Keratinocyte (primary cell): ENCODE measurements at regions not wholly inside any gene's neighbourhood (a gene's known extent, or its start where the extent isn't known, plus 50 kb on each side); places are given as distances from the start of the nearest gene placed in this dataset.

Experiments
- DNase-seq: peaks from one replicate; pipeline ENCODE4 v3.0.0-alpha.2; 2011; ENCODE audit warnings: low read depth, missing footprints, low spot score
- FAIRE-seq: peaks from 2 replicates; lab custom pipeline; 2011; peaks lifted over from hg19 to GRCh38; lab: Jason Lieb, UNC
- H2AFZ ChIP-seq: 2 replicates; pipeline ENCODE4 v1.6.0; 2012; ENCODE audit warnings: low read length, control low read depth, inconsistent platforms; ENCODE audit not compliant: control insufficient read depth
- H3K27ac ChIP-seq: 2 replicates; pipeline ENCODE4 v1.5.1; 2011; ENCODE audit warnings: low read length; ENCODE audit not compliant: control insufficient read depth, insufficient read depth
- H3K27me3 ChIP-seq: 3 replicates; pipeline ENCODE4 v1.6.0; 2011; ENCODE audit warnings: low read length; ENCODE audit not compliant: control insufficient read depth, insufficient read depth; ENCODE audit errors: extremely low read depth
- H3K36me3 ChIP-seq, 2 experiments: 2 replicates in 1 of 2; 3 replicates in 1 of 2; pipeline ENCODE4 v1.5.1; 2011; ENCODE audit warnings: low read length in 2 of 2, mild to moderate bottlenecking in 1 of 2; ENCODE audit not compliant: control insufficient read depth in 2 of 2, insufficient read depth in 2 of 2; ENCODE audit errors: extremely low read depth in 1 of 2
- H3K4me1 ChIP-seq: 3 replicates; pipeline ENCODE4 v1.5.1; 2011; ENCODE audit warnings: low read length; ENCODE audit not compliant: control insufficient read depth, insufficient read depth; ENCODE audit errors: extremely low read depth
- H3K4me2 ChIP-seq: 3 replicates; pipeline ENCODE4 v1.6.0; 2011; ENCODE audit warnings: low read depth, low read length; ENCODE audit not compliant: control insufficient read depth, insufficient read depth; ENCODE audit errors: extremely low read depth
- H3K4me3 ChIP-seq, 3 experiments: fragments of 200-600 bp in 1 of 3; sonication (generic) in 1 of 3; 2 replicates in 2 of 3; 3 replicates in 1 of 3; pipeline ENCODE4 v1.5.1; 2011 to 2016; ENCODE audit warnings: low read length in 3 of 3, mild to moderate bottlenecking in 3 of 3, control low read depth in 2 of 3, inconsistent platforms in 1 of 3, low read depth in 1 of 3, mixed read lengths in 1 of 3, mixed run types in 1 of 3, moderate library complexity in 1 of 3; ENCODE audit not compliant: control insufficient read depth in 2 of 3, insufficient read depth in 2 of 3; ENCODE audit errors: extremely low read depth in 1 of 3
- H3K79me2 ChIP-seq: 2 replicates; pipeline ENCODE4 v1.6.0; 2012; ENCODE audit warnings: low read length; ENCODE audit not compliant: control insufficient read depth, insufficient read depth
- H3K9ac ChIP-seq: 3 replicates; pipeline ENCODE4 v1.6.0; 2011; ENCODE audit warnings: low read length; ENCODE audit not compliant: control insufficient read depth, insufficient read depth; ENCODE audit errors: extremely low read depth
- H3K9me1 ChIP-seq: 3 replicates; pipeline ENCODE4 v1.6.0; 2011; ENCODE audit warnings: low read length; ENCODE audit not compliant: control insufficient read depth, insufficient read depth; ENCODE audit errors: extremely low read depth
- H3K9me3 ChIP-seq: 2 replicates; pipeline ENCODE4 v1.5.1; 2012; ENCODE audit warnings: low read depth, low read length; ENCODE audit not compliant: control insufficient read depth
- H4K20me1 ChIP-seq: 3 replicates; pipeline ENCODE4 v1.6.0; 2011; ENCODE audit warnings: low read length; ENCODE audit not compliant: control insufficient read depth, insufficient read depth; ENCODE audit errors: extremely low read depth
- CTCF ChIP-seq, 3 experiments: IDR thresholded peaks in 1 of 3; conservative IDR thresholded peaks in 1 of 3; optimal IDR thresholded peaks in 1 of 3; 2 replicates in 2 of 3; 3 replicates in 1 of 3; pipeline versions ENCODE3 to v1.5.1; 2011; ENCODE audit warnings: low read length in 3 of 3, mild to moderate bottlenecking in 3 of 3, moderate library complexity in 2 of 3, control low read depth in 1 of 3, inconsistent platforms in 1 of 3; ENCODE audit not compliant: insufficient read depth in 2 of 3; ENCODE audit errors: extremely low read depth in 1 of 3
- EZH2 ChIP-seq: IDR thresholded peaks from one replicate; pipeline ENCODE4 v1.6.1; 2012; ENCODE audit warnings: inconsistent platforms, mild to moderate bottlenecking, low read length, moderate library complexity
- dilution Hi-C: fragments of 300-500 bp; cut with MboI; formaldehyde crosslinking; loops from one replicate; pipeline ENCODE4 v1.7.0; 2020; ENCODE audit warnings: low sequenced_read_pairs; ENCODE audit not compliant: extremely low pct_ligation_motif_present

DNA sequence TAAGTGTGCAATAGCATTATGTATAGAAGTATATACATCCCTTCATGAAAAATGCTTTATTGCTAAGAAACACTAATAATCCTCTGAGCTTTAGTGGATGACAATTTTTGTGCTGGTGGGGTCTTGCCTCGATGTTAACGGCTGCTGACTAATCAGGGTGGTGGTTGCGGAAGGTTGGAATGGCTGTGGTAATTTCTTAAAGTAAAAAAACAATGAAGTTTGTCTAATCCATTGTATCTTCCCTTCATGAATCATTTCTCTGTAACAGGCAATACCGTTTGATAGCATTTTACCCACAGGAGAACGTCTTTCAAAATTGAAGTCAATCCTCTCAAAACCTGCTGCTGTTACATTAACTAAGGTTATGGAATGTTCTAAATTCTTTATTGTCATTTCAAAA, 816.5 kb upstream of the GJE1 start:
- Histone ChIP-seq H3K4me1 (no peaks in the 10 kb centered on the region), H3K4me3 (no peak overlapping the region), H3K27me3 (no peaks in the 10 kb centered on the region), H3K27ac (no peak overlapping the region), H3K4me2 (no peak overlapping the region), H3K36me3 (no peaks in the 10 kb centered on the region), H3K9me1 (no peaks in the 10 kb centered on the region), H4K20me1 (no peaks in the 10 kb centered on the region), H3K79me2 (no peaks in the 10 kb centered on the region), H3K9me3 (no peaks in the 10 kb centered on the region), H3K9ac (no peak overlapping the region), H2AFZ (no peak overlapping the region)
- TF ChIP-seq EZH2 = no peak
- no peak for TF ChIP-seq CTCF (optimal IDR thresholded peaks at IDR 0.05 in 1 of 3, IDR thresholded peaks at IDR 0.05 in 1 of 3, conservative IDR thresholded peaks at IDR 0.05 in 1 of 3; ENCODE audit: extremely low read depth in 1 of 3, insufficient read depth in 2 of 3, low read length in 3 of 3)
- dilution Hi-C loops = no loop called here
- DNase-seq (no peak), FAIRE-seq (no peak)

DNA sequence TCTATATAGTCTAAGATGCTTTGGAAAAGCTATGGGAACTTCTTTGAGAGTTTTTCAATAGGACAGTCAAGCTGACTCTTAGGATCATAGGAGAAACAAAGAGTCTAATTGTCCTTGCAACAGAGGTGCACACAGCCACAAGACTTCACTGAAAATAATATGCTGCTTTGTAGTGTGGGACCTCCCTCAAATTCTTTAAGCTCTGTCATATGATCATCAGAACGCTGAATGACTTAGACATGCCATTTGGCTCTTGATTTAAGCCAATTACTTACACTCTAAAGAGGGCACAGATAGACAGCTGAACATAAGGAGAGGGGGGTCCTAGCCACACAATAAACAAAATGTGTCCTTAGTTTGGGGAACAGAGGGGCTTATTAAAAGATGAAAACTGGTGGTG, 818.7 kb upstream of the GJE1 start:
- dilution Hi-C loops = no loop called here
- no peak overlapping the region for H3K4me3 ChIP-seq
- H3K4me2 ChIP-seq = no peak overlapping the region
- H3K79me2 ChIP-seq = no peaks in the 10 kb centered on the region
- no peak for FAIRE-seq
- H4K20me1 ChIP-seq = no peaks in the 10 kb centered on the region
- H3K27ac ChIP-seq = no peak overlapping the region
- H3K27me3 ChIP-seq = no peaks in the 10 kb centered on the region
- no peaks in the 10 kb centered on the region for H3K4me1 ChIP-seq
- no peak for DNase-seq
- H3K36me3 ChIP-seq = no peaks in the 10 kb centered on the region
- H3K9ac ChIP-seq = no peak overlapping the region
- TF ChIP-seq CTCF (optimal IDR thresholded peaks at IDR 0.05 in 1 of 3, IDR thresholded peaks at IDR 0.05 in 1 of 3, conservative IDR thresholded peaks at IDR 0.05 in 1 of 3; ENCODE audit: extremely low read depth in 1 of 3, insufficient read depth in 2 of 3, low read length in 3 of 3) (no peak), EZH2 (no peak)
- no peaks in the 10 kb centered on the region for H3K9me3 ChIP-seq
- no peaks in the 10 kb centered on the region for H3K9me1 ChIP-seq
- no peak overlapping the region for H2AFZ ChIP-seq
